MM.1S (cell line): ENCODE measurements at regions not wholly inside any gene's neighbourhood (a gene's known extent, or its start where the extent isn't known, plus 50 kb on each side); places are given as distances from the start of the nearest gene placed in this dataset.

Experiments used
- EZH2phosphoT487 ChIP-seq: fragments of 300-600 bp; sonication (generic); IDR thresholded peaks from 2 replicates; pipeline ENCODE4 v1.6.1; 2018; ENCODE audit warnings: antibody characterized with exemption, low read length
- TF ChIP-seq, protein P1 (sequence below): fragments of 300-600 bp; sonication (generic); IDR thresholded peaks from 2 replicates; pipeline ENCODE4 v1.5.1; 2016; ENCODE audit warnings: antibody characterized with exemption, low read length, mixed read lengths

DNA sequence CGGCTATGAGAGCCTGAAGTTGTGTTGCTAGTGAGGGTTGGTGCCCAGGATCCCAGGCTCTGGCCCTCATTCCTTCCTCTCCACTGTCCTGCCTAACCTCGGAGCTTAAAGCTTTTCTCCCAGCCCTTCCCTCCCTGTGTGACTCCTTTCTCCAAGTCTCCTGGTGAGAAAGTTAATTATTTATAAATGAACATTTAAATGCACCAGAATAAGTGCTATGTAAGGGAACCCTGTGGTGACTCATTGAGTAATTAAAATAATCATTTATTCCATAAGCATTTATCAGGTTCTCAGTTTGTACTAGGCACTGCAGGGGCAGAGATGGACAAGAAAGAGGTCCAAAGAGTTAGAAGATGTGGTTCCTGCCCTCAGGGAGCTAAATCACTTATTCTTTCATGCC, 89.1 kb upstream of the ISX start:
- TF ChIP-seq, protein P1, sequence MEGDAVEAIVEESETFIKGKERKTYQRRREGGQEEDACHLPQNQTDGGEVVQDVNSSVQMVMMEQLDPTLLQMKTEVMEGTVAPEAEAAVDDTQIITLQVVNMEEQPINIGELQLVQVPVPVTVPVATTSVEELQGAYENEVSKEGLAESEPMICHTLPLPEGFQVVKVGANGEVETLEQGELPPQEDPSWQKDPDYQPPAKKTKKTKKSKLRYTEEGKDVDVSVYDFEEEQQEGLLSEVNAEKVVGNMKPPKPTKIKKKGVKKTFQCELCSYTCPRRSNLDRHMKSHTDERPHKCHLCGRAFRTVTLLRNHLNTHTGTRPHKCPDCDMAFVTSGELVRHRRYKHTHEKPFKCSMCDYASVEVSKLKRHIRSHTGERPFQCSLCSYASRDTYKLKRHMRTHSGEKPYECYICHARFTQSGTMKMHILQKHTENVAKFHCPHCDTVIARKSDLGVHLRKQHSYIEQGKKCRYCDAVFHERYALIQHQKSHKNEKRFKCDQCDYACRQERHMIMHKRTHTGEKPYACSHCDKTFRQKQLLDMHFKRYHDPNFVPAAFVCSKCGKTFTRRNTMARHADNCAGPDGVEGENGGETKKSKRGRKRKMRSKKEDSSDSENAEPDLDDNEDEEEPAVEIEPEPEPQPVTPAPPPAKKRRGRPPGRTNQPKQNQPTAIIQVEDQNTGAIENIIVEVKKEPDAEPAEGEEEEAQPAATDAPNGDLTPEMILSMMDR: no peak
- TF ChIP-seq EZH2phosphoT487: no peak
